ENCODE measurements at regions not wholly inside any gene's neighbourhood (a gene's known extent, or its start where the extent isn't known, plus 50 kb on each side); places are given as distances from the start of the nearest gene placed in this dataset.

DNA sequence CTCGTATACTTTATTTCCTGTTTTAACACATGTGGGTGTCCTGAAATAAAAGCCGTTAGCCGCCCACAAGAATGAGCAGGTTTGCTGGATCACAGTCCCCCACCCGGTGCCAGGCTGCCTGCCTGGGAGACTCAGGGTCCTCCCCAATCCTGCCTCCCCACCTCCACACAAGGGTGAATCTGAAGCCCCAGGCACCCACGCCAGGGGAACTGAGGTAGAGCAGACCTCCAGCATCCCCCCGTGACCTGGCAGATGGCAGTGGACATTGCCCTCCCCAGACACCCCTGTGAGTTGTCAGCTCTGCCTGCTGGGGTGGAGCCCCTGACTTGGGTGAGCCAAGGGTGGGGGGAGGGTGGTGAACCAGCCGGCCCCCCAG, 114.8 kb downstream of the METRNL start:
- TF ChIP-seq, protein P1, sequence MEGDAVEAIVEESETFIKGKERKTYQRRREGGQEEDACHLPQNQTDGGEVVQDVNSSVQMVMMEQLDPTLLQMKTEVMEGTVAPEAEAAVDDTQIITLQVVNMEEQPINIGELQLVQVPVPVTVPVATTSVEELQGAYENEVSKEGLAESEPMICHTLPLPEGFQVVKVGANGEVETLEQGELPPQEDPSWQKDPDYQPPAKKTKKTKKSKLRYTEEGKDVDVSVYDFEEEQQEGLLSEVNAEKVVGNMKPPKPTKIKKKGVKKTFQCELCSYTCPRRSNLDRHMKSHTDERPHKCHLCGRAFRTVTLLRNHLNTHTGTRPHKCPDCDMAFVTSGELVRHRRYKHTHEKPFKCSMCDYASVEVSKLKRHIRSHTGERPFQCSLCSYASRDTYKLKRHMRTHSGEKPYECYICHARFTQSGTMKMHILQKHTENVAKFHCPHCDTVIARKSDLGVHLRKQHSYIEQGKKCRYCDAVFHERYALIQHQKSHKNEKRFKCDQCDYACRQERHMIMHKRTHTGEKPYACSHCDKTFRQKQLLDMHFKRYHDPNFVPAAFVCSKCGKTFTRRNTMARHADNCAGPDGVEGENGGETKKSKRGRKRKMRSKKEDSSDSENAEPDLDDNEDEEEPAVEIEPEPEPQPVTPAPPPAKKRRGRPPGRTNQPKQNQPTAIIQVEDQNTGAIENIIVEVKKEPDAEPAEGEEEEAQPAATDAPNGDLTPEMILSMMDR (IDR thresholded peaks at IDR 0.05), result no peak
- TF ChIP-seq POLR2AphosphoS5 (IDR thresholded peaks at IDR 0.05), result no peak
